AG09309 (cell line): ENCODE measurements at regions not wholly inside any gene's neighbourhood (a gene's known extent, or its start where the extent isn't known, plus 50 kb on each side); places are given as distances from the start of the nearest gene placed in this dataset.
"Not testable (repeated sequence)": the region's sequence is repeated elsewhere in the genome, so short reads cannot be mapped to it uniquely, and the experiment has no call there.

Experiments used
- DNase-seq: peaks from one replicate; pipeline ENCODE4 v3.0.0-alpha.2; 2010; ENCODE audit warnings: low read depth
- H3K4me3 ChIP-seq: 2 replicates; pipeline ENCODE4 v1.5.1; 2011; ENCODE audit warnings: mild to moderate bottlenecking, low read depth, low read length, moderate library complexity; ENCODE audit not compliant: control insufficient read depth
- CTCF ChIP-seq: IDR thresholded peaks from 2 replicates; pipeline ENCODE4 v1.5.1; 2011; ENCODE audit warnings: mild to moderate bottlenecking, low read depth, low read length, inconsistent platforms; ENCODE audit not compliant: insufficient read depth, control insufficient read depth; ENCODE audit errors: missing control alignments

GRCh38 chr6:84975316-84975715 lies 210.9 kb upstream of the TBX18 start:
- TF ChIP-seq CTCF, result no peak
- no peak for DNase-seq
- H3K4me3 ChIP-seq, result no peak overlapping the region

DNA sequence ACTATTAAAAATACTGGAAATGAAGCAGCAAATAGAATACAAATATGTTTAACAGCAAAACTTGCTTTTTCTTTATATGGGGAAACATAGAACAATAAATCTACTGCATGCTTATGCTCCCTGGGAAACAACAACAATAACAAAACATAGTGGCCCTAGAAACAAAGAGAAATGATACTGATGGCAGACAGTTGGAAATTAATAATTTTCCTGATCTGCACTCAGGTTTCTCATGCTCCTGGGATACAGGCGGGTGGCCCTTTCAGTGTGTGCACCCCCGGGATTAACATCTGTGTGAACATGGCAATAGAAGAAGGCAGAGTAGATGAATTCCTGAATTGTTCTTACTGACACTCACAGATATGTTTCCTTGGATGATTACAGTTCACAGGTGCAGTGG lies 209.2 kb upstream of the TBX18 start:
- DNase-seq, result no peak
- TF ChIP-seq CTCF, result no peak
- H3K4me3 ChIP-seq, result no peak overlapping the region

DNA sequence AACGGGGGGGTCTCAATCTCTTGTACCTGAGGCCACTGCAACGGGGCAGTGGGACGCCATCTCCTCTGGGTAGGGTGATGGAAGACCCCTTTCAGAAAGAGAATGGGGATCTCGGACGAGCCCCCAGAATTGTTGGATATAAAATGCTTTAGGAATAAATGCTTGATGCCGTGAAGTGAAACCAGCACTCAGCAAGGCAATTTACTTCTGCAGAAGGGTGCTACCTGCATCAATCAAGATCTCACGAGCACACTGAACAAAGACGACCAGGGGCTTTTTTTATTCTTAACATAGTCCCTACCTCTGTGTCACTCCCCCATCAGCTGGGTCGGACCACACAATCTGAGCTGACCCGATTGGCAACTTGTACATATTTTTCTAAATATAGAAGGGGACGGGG lies 203.6 kb upstream of the TBX18 start:
- no peak for TF ChIP-seq CTCF
- no peak overlapping the region for H3K4me3 ChIP-seq
- no peak for DNase-seq

DNA sequence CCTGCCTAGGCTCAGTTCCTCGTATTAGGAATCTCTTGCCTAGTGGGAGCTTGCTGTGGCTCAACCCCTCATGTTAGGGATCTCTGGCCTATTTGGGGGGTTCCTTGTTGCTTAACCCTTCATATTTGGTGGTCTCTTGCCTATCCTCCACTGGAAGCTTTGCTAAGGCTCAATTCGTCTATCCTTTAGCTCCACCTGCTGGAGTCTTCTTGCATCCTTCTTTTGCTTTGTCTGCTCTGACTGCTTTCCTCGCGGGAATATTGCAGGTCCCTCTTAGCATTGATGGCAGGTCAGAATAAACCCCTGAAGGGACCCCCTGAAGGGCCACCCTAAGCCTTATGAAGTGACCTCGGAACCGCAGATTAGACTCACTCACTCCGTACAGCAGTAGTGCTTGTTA lies 203.0 kb upstream of the TBX18 start:
- peak; percentile 67 for TF ChIP-seq CTCF
- no peak overlapping the region for H3K4me3 ChIP-seq
- no peak for DNase-seq

- DNase-seq, result no peak
- TF ChIP-seq CTCF, result no peak
- H3K4me3 ChIP-seq, result no peak overlapping the region
These were observed 188.8 kb upstream of the TBX18 start for GRCh38 chr6:84953111-84953755.

DNA sequence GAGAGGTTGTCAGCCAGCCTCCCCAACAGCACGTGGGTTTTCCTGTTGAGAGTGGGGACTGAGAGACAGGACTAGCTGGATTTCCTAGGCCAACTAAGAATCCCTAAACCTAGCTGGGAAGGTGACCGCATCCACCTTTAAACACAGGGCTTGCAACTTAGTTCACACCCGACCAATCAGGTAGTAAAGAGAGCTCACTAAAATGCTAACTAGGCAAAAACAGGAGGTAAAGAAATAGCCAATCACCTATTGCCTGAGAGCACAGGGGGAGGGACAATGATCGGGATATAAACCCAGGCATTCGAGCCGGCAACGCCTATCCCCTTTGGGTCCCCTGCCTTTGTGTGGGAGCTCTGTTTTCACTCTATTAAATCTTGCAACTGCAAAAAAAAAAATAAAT lies 180.5 kb upstream of the TBX18 start:
- not testable (repeated sequence) for H3K4me3 ChIP-seq, DNase-seq

GRCh38 chr6:84943905-84944304 lies 179.5 kb upstream of the TBX18 start:
- H3K4me3 ChIP-seq, result no peak overlapping the region
- no peak for DNase-seq
- no peak for TF ChIP-seq CTCF

DNA sequence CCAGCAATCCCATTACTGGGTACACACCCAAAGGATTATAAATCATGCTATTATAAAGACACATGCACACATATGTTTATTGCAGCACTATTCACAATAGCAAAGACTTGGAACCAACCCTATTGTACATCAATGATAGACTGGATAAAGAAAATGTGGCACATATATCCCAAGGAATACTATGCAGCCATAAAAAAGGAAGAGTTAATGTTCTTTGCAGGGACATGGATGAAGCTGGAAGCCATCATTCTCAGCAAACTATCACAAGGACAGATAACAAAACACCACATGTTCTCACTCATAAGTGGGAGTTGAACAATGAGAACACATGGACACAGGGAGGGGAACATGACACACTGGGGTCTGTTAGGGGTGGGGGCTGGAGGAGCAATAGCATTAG lies 177.2 kb upstream of the TBX18 start:
- DNase-seq, H3K4me3 ChIP-seq: not testable (repeated sequence)
